Loucy (cell line): ENCODE measurements at regions not wholly inside any gene's neighbourhood (a gene's known extent, or its start where the extent isn't known, plus 50 kb on each side); places are given as distances from the start of the nearest gene placed in this dataset.

Experiments used
- H2AFZ ChIP-seq: fragments of 200-600 bp; sonication (generic); 2 replicates; pipeline ENCODE4 v1.6.0; 2016; ENCODE audit warnings: antibody characterized with exemption, mild to moderate bottlenecking, low read length, moderate library complexity
- H3F3A ChIP-seq: fragments of 200-600 bp; 2 replicates; pipeline ENCODE4 v1.6.0; 2016; ENCODE audit warnings: antibody characterized with exemption, low read depth, mild to moderate bottlenecking
- H3K27me3 ChIP-seq: fragments of 200-600 bp; sonication (generic); 2 replicates; pipeline ENCODE4 v1.6.1; 2014; ENCODE audit warnings: low read length, mild to moderate bottlenecking; ENCODE audit not compliant: insufficient read depth, poor library complexity, severe bottlenecking
- H3K36me3 ChIP-seq: fragments of 200-600 bp; sonication (generic); 2 replicates; pipeline ENCODE4 v1.6.1; 2016; ENCODE audit warnings: low read length; ENCODE audit not compliant: insufficient read depth
- H3K4me1 ChIP-seq: fragments of 200-600 bp; sonication (generic); 2 replicates; pipeline ENCODE4 v1.5.1; 2014; ENCODE audit warnings: low read length, mild to moderate bottlenecking; ENCODE audit not compliant: insufficient read depth, poor library complexity, severe bottlenecking
- H3K4me2 ChIP-seq: fragments of 200-600 bp; sonication (generic); 2 replicates; pipeline ENCODE4 v1.6.0; 2014; ENCODE audit warnings: antibody characterized with exemption, low read length, low read depth, mild to moderate bottlenecking; ENCODE audit not compliant: poor library complexity, severe bottlenecking
- H3K4me3 ChIP-seq: fragments of 200-600 bp; sonication (generic); 2 replicates; pipeline ENCODE4 v1.5.1; 2014; ENCODE audit warnings: low read length, mild to moderate bottlenecking, mixed read lengths; ENCODE audit not compliant: poor library complexity, severe bottlenecking
- H3K79me2 ChIP-seq: fragments of 200-600 bp; sonication (generic); 2 replicates; pipeline ENCODE4 v1.6.1; 2014; ENCODE audit warnings: low read length; ENCODE audit not compliant: insufficient read depth
- H3K9ac ChIP-seq: fragments of 200-600 bp; sonication (generic); 2 replicates; pipeline ENCODE4 v1.6.0; 2014; ENCODE audit warnings: mild to moderate bottlenecking, low read depth, low read length, moderate library complexity; ENCODE audit not compliant: poor library complexity, severe bottlenecking
- H3K9me2 ChIP-seq: fragments of 200-600 bp; sonication (generic); replicated peaks from 2 replicates; pipeline ENCODE4 v1.6.1; 2016; ENCODE audit warnings: low read depth, low read length, mixed read lengths
- H3K9me3 ChIP-seq: fragments of 200-600 bp; sonication (generic); 2 replicates; pipeline ENCODE4 v1.6.1; 2014; ENCODE audit warnings: mild to moderate bottlenecking, antibody characterized with exemption, low read length, low read depth; ENCODE audit not compliant: insufficient read depth
- H4K20me1 ChIP-seq: fragments of 200-600 bp; sonication (generic); 2 replicates; pipeline ENCODE4 v1.6.0; 2014; ENCODE audit warnings: antibody characterized with exemption, low read length, mild to moderate bottlenecking; ENCODE audit not compliant: insufficient read depth, poor library complexity, severe bottlenecking
- CTCF ChIP-seq: fragments of 200-600 bp; sonication (generic); conservative IDR thresholded peaks from 2 replicates; pipeline ENCODE4 v1.5.1; 2014; ENCODE audit warnings: mild to moderate bottlenecking, antibody characterized with exemption, low read length
- EZH2phosphoT487 ChIP-seq: fragments of 200-600 bp; IDR thresholded peaks from 2 replicates; pipeline ENCODE4 v1.6.1; 2018; ENCODE audit warnings: antibody characterized with exemption, mild to moderate bottlenecking, moderate library complexity, borderline replicate concordance

GRCh38 chr2:128734521-128735295, 416.0 kb upstream of the HS6ST1 start:
- Histone ChIP-seq H3K27me3 (no peaks in the 10 kb centered on the region), H3K4me2 (peak overlapping the region; percentile 55), H3K9ac (peak overlapping the region; percentile 72), H3K79me2 (0 out of 2 replicates have a peak, but pooled peaks cover 11% of the 10 kb centered on the region), H3K9me3 (peaks cover 2% of the 10 kb centered on the region; the same call in 1 of the 2 replicates), H2AFZ (no peak overlapping the region), H4K20me1 (no peaks in the 10 kb centered on the region), H3K36me3 (no peaks in the 10 kb centered on the region), H3K9me2 (no peaks in the 10 kb centered on the region), H3F3A (peaks cover 20% of the 10 kb centered on the region), H3K4me3 (peak overlapping the region; percentile 34), H3K4me1 (peaks cover 82% of the 10 kb centered on the region)
- peak; percentile 46 for TF ChIP-seq CTCF
- no peak for TF ChIP-seq EZH2phosphoT487

- H3K9me2 ChIP-seq = no peaks in the 10 kb centered on the region
- H3K4me2 ChIP-seq = peak overlapping the region; percentile 55
- no peaks in the 10 kb centered on the region for H3K27me3 ChIP-seq
- no peaks in the 10 kb centered on the region for H3K9me3 ChIP-seq
- no peaks in the 10 kb centered on the region for H3K36me3 ChIP-seq
- no peaks in the 10 kb centered on the region for H4K20me1 ChIP-seq
- peak overlapping the region; percentile 34 for H3K4me3 ChIP-seq
- 0 out of 2 replicates have a peak, but pooled peaks cover 11% of the 10 kb centered on the region for H3K79me2 ChIP-seq
- no peak; the same call in 1 of the 2 replicates for TF ChIP-seq CTCF
- TF ChIP-seq EZH2phosphoT487 = no peak
- peaks cover 20% of the 10 kb centered on the region for H3F3A ChIP-seq
- peaks cover 78% of the 10 kb centered on the region for H3K4me1 ChIP-seq
- H3K9ac ChIP-seq = peak overlapping the region; percentile 72
- H2AFZ ChIP-seq = no peak overlapping the region
Measured at GRCh38 chr2:128735296-128735960, 416.8 kb upstream of the HS6ST1 start.

- Histone ChIP-seq H3F3A (peaks cover 20% of the 10 kb centered on the region), H3K4me1 (peaks cover 71% of the 10 kb centered on the region), H3K36me3 (no peaks in the 10 kb centered on the region), H2AFZ (no peak overlapping the region), H3K4me2 (peak overlapping the region; percentile 55), H4K20me1 (no peaks in the 10 kb centered on the region), H3K4me3 (peak overlapping the region; percentile 34), H3K27me3 (no peaks in the 10 kb centered on the region), H3K79me2 (0 out of 2 replicates have a peak, but pooled peaks cover 11% of the 10 kb centered on the region), H3K9me3 (no peaks in the 10 kb centered on the region), H3K9me2 (no peaks in the 10 kb centered on the region), H3K9ac (peak overlapping the region; percentile 72)
- TF ChIP-seq EZH2phosphoT487 = no peak
- TF ChIP-seq CTCF = no peak
Measured at GRCh38 chr2:128736046-128736688, 417.5 kb upstream of the HS6ST1 start.
